Dedifferentiated amniotic fluid mesenchymal stem cell (primary cell): ENCODE measurements at regions not wholly inside any gene's neighbourhood (a gene's known extent, or its start where the extent isn't known, plus 50 kb on each side); places are given as distances from the start of the nearest gene placed in this dataset.
"Not testable (repeated sequence)": the region's sequence is repeated elsewhere in the genome, so short reads cannot be mapped to it uniquely, and the experiment has no call there.

Experiments
- DNase-seq: peaks from one replicate; pipeline ENCODE4 v3.0.0-alpha.2; 2016; ENCODE audit errors: extremely low spot score

- no peak for DNase-seq
Measured at GRCh38 chr3:96324087-96324486, 490.3 kb upstream of the EPHA6 start.

GRCh38 chr3:96330795-96331194 is 483.6 kb upstream of the EPHA6 start:
- DNase-seq, result no peak

GRCh38 chr3:96331341-96331740 is 483.1 kb upstream of the EPHA6 start:
- DNase-seq, result peak; percentile 16

GRCh38 chr3:96334779-96335178 is 479.6 kb upstream of the EPHA6 start:
- no peak for DNase-seq

- DNase-seq, result no peak
Measured at GRCh38 chr3:96347289-96347688, 467.1 kb upstream of the EPHA6 start.

- not testable (repeated sequence) for DNase-seq
Measured at GRCh38 chr3:96351598-96351997, 462.8 kb upstream of the EPHA6 start.

GRCh38 chr3:96354106-96354505 is 460.3 kb upstream of the EPHA6 start:
- DNase-seq, result no peak

- peak; percentile 27 for DNase-seq
Measured at GRCh38 chr3:96354742-96355141, 459.7 kb upstream of the EPHA6 start.

GRCh38 chr3:96361241-96361640 is 453.2 kb upstream of the EPHA6 start:
- DNase-seq, result no peak

GRCh38 chr3:96370637-96371036 is 443.8 kb upstream of the EPHA6 start:
- no peak for DNase-seq

- DNase-seq, result no peak
Measured at GRCh38 chr3:96410006-96410730, 404.2 kb upstream of the EPHA6 start.

- DNase-seq, result no peak
Measured at GRCh38 chr3:96416549-96417255, 397.7 kb upstream of the EPHA6 start.

- no peak for DNase-seq
Measured at GRCh38 chr3:96428097-96428496, 386.3 kb upstream of the EPHA6 start.

- no peak for DNase-seq
Measured at GRCh38 chr3:96430079-96430478, 384.3 kb upstream of the EPHA6 start.

GRCh38 chr3:96434651-96435050 is 379.7 kb upstream of the EPHA6 start:
- DNase-seq, result no peak

GRCh38 chr3:96449346-96449745 is 365.0 kb upstream of the EPHA6 start:
- no peak for DNase-seq

GRCh38 chr3:96449803-96450202 is 364.6 kb upstream of the EPHA6 start:
- no peak for DNase-seq

- no peak for DNase-seq
Measured at GRCh38 chr3:96450699-96451098, 363.7 kb upstream of the EPHA6 start.

GRCh38 chr3:96465521-96465920 is 348.9 kb upstream of the EPHA6 start:
- no peak for DNase-seq

GRCh38 chr3:96466441-96466840 is 348.0 kb upstream of the EPHA6 start:
- DNase-seq, result no peak

- DNase-seq, result no peak
Measured at GRCh38 chr3:96467639-96468038, 346.8 kb upstream of the EPHA6 start.

GRCh38 chr3:96478496-96478895 is 335.9 kb upstream of the EPHA6 start:
- DNase-seq, result no peak

GRCh38 chr3:96480881-96481280 is 333.5 kb upstream of the EPHA6 start:
- DNase-seq, result no peak
